Esophagus muscularis mucosa (tissue), 3 donors: ENCODE measurements at regions not wholly inside any gene's neighbourhood (a gene's known extent, or its start where the extent isn't known, plus 50 kb on each side); places are given as distances from the start of the nearest gene placed in this dataset.

ENCODE experiments used
- POLR2A ChIP-seq: fragments of 450-650 bp; IDR thresholded peaks from one replicate; pipeline ENCODE4 v1.6.1; 2017; ENCODE audit warnings: antibody characterized with exemption, moderate library complexity, mild to moderate bottlenecking, low read depth
- POLR2AphosphoS5 ChIP-seq, 2 donors: sonication (generic); formaldehyde crosslinking; IDR thresholded peaks; one replicate each; pipeline ENCODE4 v1.6.1; 2017; ENCODE audit warnings: antibody characterized with exemption in 2 of 2
- TF ChIP-seq, protein P1 (sequence below), 3 experiments: fragments of 200-600 bp in 2 of 3; fragments of 450-650 bp in 1 of 3; sonication (generic) in 2 of 3; IDR thresholded peaks; one replicate each; pipeline ENCODE4 v1.5.1; 2017 to 2019; ENCODE audit warnings: antibody characterized with exemption in 3 of 3, mild to moderate bottlenecking in 2 of 3, moderate library complexity in 1 of 3

GRCh38 chr6:74585753-74586152 is 620.1 kb downstream of the COL12A1 start:
- TF ChIP-seq POLR2AphosphoS5 (IDR thresholded peaks at IDR 0.05): no peak
- TF ChIP-seq, protein P1, sequence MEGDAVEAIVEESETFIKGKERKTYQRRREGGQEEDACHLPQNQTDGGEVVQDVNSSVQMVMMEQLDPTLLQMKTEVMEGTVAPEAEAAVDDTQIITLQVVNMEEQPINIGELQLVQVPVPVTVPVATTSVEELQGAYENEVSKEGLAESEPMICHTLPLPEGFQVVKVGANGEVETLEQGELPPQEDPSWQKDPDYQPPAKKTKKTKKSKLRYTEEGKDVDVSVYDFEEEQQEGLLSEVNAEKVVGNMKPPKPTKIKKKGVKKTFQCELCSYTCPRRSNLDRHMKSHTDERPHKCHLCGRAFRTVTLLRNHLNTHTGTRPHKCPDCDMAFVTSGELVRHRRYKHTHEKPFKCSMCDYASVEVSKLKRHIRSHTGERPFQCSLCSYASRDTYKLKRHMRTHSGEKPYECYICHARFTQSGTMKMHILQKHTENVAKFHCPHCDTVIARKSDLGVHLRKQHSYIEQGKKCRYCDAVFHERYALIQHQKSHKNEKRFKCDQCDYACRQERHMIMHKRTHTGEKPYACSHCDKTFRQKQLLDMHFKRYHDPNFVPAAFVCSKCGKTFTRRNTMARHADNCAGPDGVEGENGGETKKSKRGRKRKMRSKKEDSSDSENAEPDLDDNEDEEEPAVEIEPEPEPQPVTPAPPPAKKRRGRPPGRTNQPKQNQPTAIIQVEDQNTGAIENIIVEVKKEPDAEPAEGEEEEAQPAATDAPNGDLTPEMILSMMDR (IDR thresholded peaks at IDR 0.05): no peak
- no peak for TF ChIP-seq POLR2A
